ENCODE measurements at regions not wholly inside any gene's neighbourhood (a gene's known extent, or its start where the extent isn't known, plus 50 kb on each side); places are given as distances from the start of the nearest gene placed in this dataset.

- H3K4me3 ChIP-seq (replicated peaks; ENCODE audit: insufficient read depth, low read length), result no peak overlapping the region
- peaks cover 2% of the 10 kb centered on the region for H3K27me3 ChIP-seq (ENCODE audit: insufficient read depth, poor library complexity, severe bottlenecking)
- TF ChIP-seq REST (IDR thresholded peaks at IDR 0.05; ENCODE audit: insufficient replicate concordance, low read depth) (no peak), GABPA (IDR thresholded peaks at IDR 0.05; ENCODE audit: low read depth) (no peak), POLR2AphosphoS5 (IDR thresholded peaks at IDR 0.05; ENCODE audit: low read depth) (no peak), SPI1 (IDR thresholded peaks at IDR 0.05; ENCODE audit: borderline replicate concordance, low read depth) (no peak), CTCF (IDR thresholded peaks at IDR 0.05; ENCODE audit: insufficient read depth, low read length) (no peak)
- H3K27ac ChIP-seq (replicated peaks), result no peak overlapping the region
- no peak for DNase-seq (ENCODE audit: low read depth in 1 of 2, low spot score in 1 of 2)
These were observed 202.0 kb downstream of the DHX15 start for GRCh38 chr4:24382381-24382780.

GRCh38 chr4:24380957-24381665 lies 203.2 kb downstream of the DHX15 start:
- no peak overlapping the region for H3K27ac ChIP-seq (replicated peaks)
- DNase-seq (ENCODE audit: low read depth in 1 of 2, low spot score in 1 of 2), result no peak

More at GRCh38 chr4:24380957-24381665, 203.2 kb downstream of the DHX15 start:
- Histone ChIP-seq H3K4me3 (replicated peaks; ENCODE audit: insufficient read depth, low read length) (no peak overlapping the region), H3K27me3 (ENCODE audit: insufficient read depth, poor library complexity, severe bottlenecking) (peaks cover 2% of the 10 kb centered on the region)
- TF ChIP-seq REST (IDR thresholded peaks at IDR 0.05; ENCODE audit: insufficient replicate concordance, low read depth), result no peak
- no peak for TF ChIP-seq SPI1 (IDR thresholded peaks at IDR 0.05; ENCODE audit: borderline replicate concordance, low read depth)
- TF ChIP-seq CTCF (IDR thresholded peaks at IDR 0.05; ENCODE audit: insufficient read depth, low read length), result no peak
- no peak for TF ChIP-seq POLR2AphosphoS5 (IDR thresholded peaks at IDR 0.05; ENCODE audit: low read depth)
- no peak for TF ChIP-seq GABPA (IDR thresholded peaks at IDR 0.05; ENCODE audit: low read depth)

Data from HL-60 (cell line).